ENCODE measurements at regions not wholly inside any gene's neighbourhood (a gene's known extent, or its start where the extent isn't known, plus 50 kb on each side); places are given as distances from the start of the nearest gene placed in this dataset.

DNA sequence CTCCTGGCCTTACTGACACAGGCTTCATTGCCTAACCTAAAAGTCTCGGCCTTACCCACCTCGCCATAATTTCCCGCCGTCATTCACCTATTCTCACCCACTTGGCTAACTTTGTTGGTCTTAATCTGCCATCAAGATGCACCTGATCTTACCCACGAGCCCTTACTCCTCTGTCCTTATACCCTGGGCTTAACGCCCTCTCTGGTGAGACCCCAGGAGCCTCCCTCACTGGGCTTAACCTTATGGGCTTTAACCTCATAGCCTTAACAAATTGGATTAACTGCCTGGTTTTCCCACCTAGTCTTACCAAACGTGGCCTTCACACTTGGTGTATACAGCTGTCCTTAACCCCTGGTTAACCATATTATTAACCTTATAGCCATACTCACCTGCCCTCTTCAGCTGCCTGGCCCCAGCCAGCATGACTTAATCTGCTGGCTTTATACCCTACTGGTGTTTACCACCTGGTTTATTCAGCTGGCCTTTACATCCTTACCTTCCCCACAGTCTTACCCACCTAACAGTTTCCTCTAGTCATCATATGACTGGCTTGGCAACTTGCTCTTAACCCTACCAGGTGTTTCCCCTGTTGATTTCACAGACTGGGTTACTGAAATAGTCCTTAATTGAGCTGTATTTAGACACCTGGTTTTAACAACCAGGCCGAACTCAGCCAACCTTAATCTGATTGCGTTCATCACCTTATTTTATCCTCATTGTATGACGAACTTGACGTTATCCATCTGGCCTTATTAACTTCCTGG lies 132.0 kb upstream of the ZSWIM2 start:
- no peak for TF ChIP-seq CTCF (tag by site-specific recombination; IDR thresholded peaks at IDR 0.05)
- TF ChIP-seq GLIS2 (tag by site-specific recombination; IDR thresholded peaks at IDR 0.05), result no peak
- no peak for TF ChIP-seq OSR2 (tag by site-specific recombination; IDR thresholded peaks at IDR 0.05)
- no peak for TF ChIP-seq KLF16 (tag by site-specific recombination; IDR thresholded peaks at IDR 0.05)
- no peak for TF ChIP-seq ZFP37 (tag by site-specific recombination; IDR thresholded peaks at IDR 0.05)

All from HEK293 (cell line).